Upper lobe of left lung (tissue), 6 donors: ENCODE measurements at regions not wholly inside any gene's neighbourhood (a gene's known extent, or its start where the extent isn't known, plus 50 kb on each side); places are given as distances from the start of the nearest gene placed in this dataset.

Experiments used
- ATAC-seq, 2 donors: fragments of 200-7000 bp; cut with Tn5 transposase; one replicate each; pipeline ENCODE4 v1.9.1; 2022; ENCODE audit warnings: mild to moderate bottlenecking in 2 of 2, moderate library complexity in 2 of 2; ENCODE audit not compliant: low FRiP score in 2 of 2
- DNase-seq, 2 donors: peaks; one replicate each; pipeline ENCODE4 v3.0.0-alpha.2; 2019 to 2020
- H3K27ac ChIP-seq, 4 donors: fragments of 200-600 bp; sonication (generic); one replicate each; pipeline ENCODE4 v1.5.1; 2016 to 2019
- H3K27me3 ChIP-seq, 4 donors: fragments of 200-600 bp; sonication (generic); one replicate each; pipeline ENCODE4 v1.5.1; 2017 to 2019
- H3K36me3 ChIP-seq, 4 donors: fragments of 200-600 bp; sonication (generic); one replicate each; pipeline ENCODE4 v1.5.1; 2016 to 2019
- H3K4me1 ChIP-seq, 4 donors: fragments of 200-600 bp; sonication (generic); one replicate each; pipeline ENCODE4 v1.5.1; 2018 to 2019
- H3K4me3 ChIP-seq, 4 donors: fragments of 200-600 bp; sonication (generic); one replicate each; pipeline ENCODE4 v1.5.1; 2017 to 2019; ENCODE audit warnings: mild to moderate bottlenecking in 2 of 4, moderate library complexity in 1 of 4
- H3K9me3 ChIP-seq, 4 donors: fragments of 200-600 bp; sonication (generic); one replicate each; pipeline ENCODE4 v1.5.1; 2018 to 2019
- CTCF ChIP-seq, 6 experiments: fragments of 450-650 bp in 4 of 6; fragments of 200-600 bp in 2 of 6; sonication (generic) in 2 of 6; IDR thresholded peaks; one replicate each; pipeline ENCODE4 v1.5.1; 2016 to 2019; ENCODE audit warnings: antibody characterized with exemption in 6 of 6
- EP300 ChIP-seq, 4 donors: sonication (generic); formaldehyde crosslinking; IDR thresholded peaks; one replicate each; pipeline ENCODE4 v1.5.1; 2017; ENCODE audit warnings: antibody characterized with exemption in 4 of 4, control low read depth in 2 of 4
- POLR2A ChIP-seq, 4 donors: fragments of 450-650 bp; IDR thresholded peaks; one replicate each; pipeline ENCODE4 v1.5.1; 2016 to 2017; ENCODE audit warnings: antibody characterized with exemption in 4 of 4, mild to moderate bottlenecking in 2 of 4
- POLR2AphosphoS5 ChIP-seq, 2 donors: sonication (generic); formaldehyde crosslinking; IDR thresholded peaks; one replicate each; pipeline ENCODE4 v1.5.1; 2017; ENCODE audit warnings: antibody characterized with exemption in 2 of 2
- WGBS, 2 donors: methylation state at CpG; one replicate each; pipeline ENCODE4 v1.1.5; 2017 to 2018; 5-methylcytosine and 5-hydroxymethylcytosine counted together
- donor health status: DM: no; HTN: no; CAD: no; lungs with moderate emphysema.
- donor health status: DM: no; HTN: yes; CAD: no; lungs with severe emphysema.

GRCh38 chr22:26884921-26885320 is 227.5 kb downstream of the MIAT start:
- 87 to 93% methylated on average over 4 to 7 of the region's 7 CpGs for WGBS, 2 donors
- ATAC-seq (no peak), DNase-seq (no peak)
- no peaks in the 10 kb centered on the region for H3K27me3 ChIP-seq
- TF ChIP-seq POLR2AphosphoS5 (IDR thresholded peaks at IDR 0.05) = no peak
- no peak for TF ChIP-seq CTCF (IDR thresholded peaks at IDR 0.05)
- TF ChIP-seq EP300 (IDR thresholded peaks at IDR 0.05) = no peak
- no peak for TF ChIP-seq POLR2A (IDR thresholded peaks at IDR 0.05)
- no peak overlapping the region for H3K27ac ChIP-seq
- H3K4me1 ChIP-seq = no peaks in the 10 kb centered on the region
- H3K36me3 ChIP-seq = no peaks in the 10 kb centered on the region
- H3K4me3 ChIP-seq = no peak overlapping the region
- H3K9me3 ChIP-seq = no peaks in the 10 kb centered on the region

- Histone ChIP-seq H3K27me3 (no peaks in the 10 kb centered on the region), H3K36me3 (no peaks in the 10 kb centered on the region), H3K4me1 (no peaks in the 10 kb centered on the region), H3K27ac (no peak overlapping the region), H3K4me3 (no peak overlapping the region), H3K9me3 (no peaks in the 10 kb centered on the region)
- 0 to 75% methylated on average over 1 to 2 of the region's 2 CpGs for WGBS, 2 donors
- DNase-seq (no peak), ATAC-seq (peak in 1 of 2 donors; percentile 55)
- TF ChIP-seq CTCF (IDR thresholded peaks at IDR 0.05) (no peak), EP300 (IDR thresholded peaks at IDR 0.05) (no peak), POLR2A (IDR thresholded peaks at IDR 0.05) (no peak), POLR2AphosphoS5 (IDR thresholded peaks at IDR 0.05) (no peak)
Observed at GRCh38 chr22:26885441-26886261, 228.3 kb downstream of the MIAT start.

GRCh38 chr22:26887456-26887855 is 230.1 kb downstream of the MIAT start:
- Histone ChIP-seq H3K27me3 (no peaks in the 10 kb centered on the region), H3K27ac (no peak overlapping the region), H3K4me1 (peaks cover 0 to 3% (median 1%) of the 10 kb centered on the region in 4 donors), H3K9me3 (no peaks in the 10 kb centered on the region), H3K4me3 (no peak overlapping the region), H3K36me3 (no peaks in the 10 kb centered on the region)
- no peak for TF ChIP-seq CTCF (IDR thresholded peaks at IDR 0.05)
- TF ChIP-seq POLR2A (IDR thresholded peaks at IDR 0.05) = no peak
- TF ChIP-seq EP300 (IDR thresholded peaks at IDR 0.05) = no peak
- no peak for TF ChIP-seq POLR2AphosphoS5 (IDR thresholded peaks at IDR 0.05)
- 55 to 91% methylated on average over 5 to 6 of the region's 6 CpGs for WGBS, 2 donors
- ATAC-seq (peak in 1 of 2 donors; percentile 49), DNase-seq (no peak)

- H3K4me1 ChIP-seq = peaks cover 0 to 7% (median 3%) of the 10 kb centered on the region in 4 donors
- H3K4me3 ChIP-seq = no peak overlapping the region
- H3K27me3 ChIP-seq = no peaks in the 10 kb centered on the region
- no peaks in the 10 kb centered on the region for H3K9me3 ChIP-seq
- WGBS, 2 donors = 82 to 84% methylated on average over 4 of the region's 4 CpGs
- no peaks in the 10 kb centered on the region for H3K36me3 ChIP-seq
- ATAC-seq (no peak), DNase-seq (no peak)
- no peak overlapping the region for H3K27ac ChIP-seq
- no peak for TF ChIP-seq EP300 (IDR thresholded peaks at IDR 0.05)
- no peak for TF ChIP-seq CTCF (IDR thresholded peaks at IDR 0.05)
- TF ChIP-seq POLR2A (IDR thresholded peaks at IDR 0.05) = no peak
- no peak for TF ChIP-seq POLR2AphosphoS5 (IDR thresholded peaks at IDR 0.05)
Observed at GRCh38 chr22:26887916-26888315, 230.5 kb downstream of the MIAT start.

GRCh38 chr22:26888887-26889286 is 231.5 kb downstream of the MIAT start:
- no peak overlapping the region for H3K4me3 ChIP-seq
- 93 to 95% methylated on average over 8 of the region's 8 CpGs for WGBS, 2 donors
- ATAC-seq = no peak
- TF ChIP-seq POLR2AphosphoS5 (IDR thresholded peaks at IDR 0.05) (no peak), POLR2A (IDR thresholded peaks at IDR 0.05) (no peak), EP300 (IDR thresholded peaks at IDR 0.05) (no peak), CTCF (IDR thresholded peaks at IDR 0.05) (no peak)
- DNase-seq = no peak
- H3K27ac ChIP-seq = no peak overlapping the region
- peaks cover 0 to 15% (median 6%) of the 10 kb centered on the region in 4 donors for H3K4me1 ChIP-seq
- no peaks in the 10 kb centered on the region for H3K9me3 ChIP-seq
- no peaks in the 10 kb centered on the region for H3K27me3 ChIP-seq
- H3K36me3 ChIP-seq = no peaks in the 10 kb centered on the region
